OCI-LY3 (cell line): ENCODE measurements at regions not wholly inside any gene's neighbourhood (a gene's known extent, or its start where the extent isn't known, plus 50 kb on each side); places are given as distances from the start of the nearest gene placed in this dataset.

Source experiments
- CTCF ChIP-seq: fragments of 200-600, 300-600 bp; sonication (generic); IDR thresholded peaks from 2 replicates; pipeline ENCODE4 v1.5.1; 2014; ENCODE audit warnings: antibody characterized with exemption, low read length, low read depth
- EZH2phosphoT487 ChIP-seq: fragments of 200-600 bp; shearing (Covaris generic); IDR thresholded peaks from 2 replicates; pipeline ENCODE4 v1.6.1; 2018; ENCODE audit warnings: antibody characterized with exemption, mixed run types, low read depth

- TF ChIP-seq CTCF (no peak), EZH2phosphoT487 (no peak)
Observed at GRCh38 chr6:159429433-159429832, 260.2 kb downstream of the FNDC1 start.
